PC-9 (cell line): ENCODE measurements at regions not wholly inside any gene's neighbourhood (a gene's known extent, or its start where the extent isn't known, plus 50 kb on each side); places are given as distances from the start of the nearest gene placed in this dataset.

Experiments used
- CTCF ChIP-seq: fragments of 200-600 bp; sonication (generic); conservative IDR thresholded peaks from 2 replicates; pipeline ENCODE4 v1.6.1; 2017; ENCODE audit warnings: mixed run types, antibody characterized with exemption, mild to moderate bottlenecking, moderate library complexity
- EZH2 ChIP-seq: fragments of 200-600 bp; sonication (generic); IDR thresholded peaks from 2 replicates; pipeline ENCODE4 v1.8.0; 2017; ENCODE audit warnings: antibody characterized with exemption, low read depth

- TF ChIP-seq CTCF, result no peak
- TF ChIP-seq EZH2, result no peak
Measured at GRCh38 chr1:232250838-232251237, 379.1 kb downstream of the SIPA1L2 start.
